HG03097 (cell line): ENCODE measurements at regions not wholly inside any gene's neighbourhood (a gene's known extent, or its start where the extent isn't known, plus 50 kb on each side); places are given as distances from the start of the nearest gene placed in this dataset.

Experiments used
- ATAC-seq: cut with Tn5 transposase; IDR thresholded peaks from one replicate; pipeline ENCODE4 v1.9.1; 2021; ENCODE audit not compliant: unreplicated experiment, low FRiP score

DNA sequence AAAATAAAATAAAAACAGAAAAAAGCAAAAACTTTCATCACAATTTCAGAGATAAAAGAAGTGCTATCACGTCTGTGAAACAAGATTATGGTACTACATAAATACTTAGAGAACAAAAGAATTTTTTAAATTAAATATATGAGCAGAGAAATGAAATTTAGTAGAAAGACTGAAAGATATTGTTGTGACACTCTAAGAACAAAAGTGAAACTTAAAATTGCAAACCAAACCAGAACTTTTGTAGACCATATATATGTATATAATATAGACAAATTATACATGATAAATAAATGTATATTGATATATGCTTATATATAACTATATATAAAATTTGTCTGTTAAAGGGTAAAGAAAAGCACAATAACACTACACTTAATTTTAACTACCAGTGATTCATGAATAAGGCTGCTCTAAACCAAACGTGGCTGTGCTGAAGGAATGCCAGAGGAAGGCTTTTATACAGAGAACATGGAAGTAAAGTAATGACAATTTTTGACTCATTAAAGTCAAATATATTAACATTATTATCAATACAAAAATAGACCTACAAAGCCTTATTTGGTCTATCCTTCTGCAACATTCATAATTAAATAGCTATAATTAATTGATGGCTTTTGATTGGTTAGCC is 1516.7 kb upstream of the PCDH20 start:
- ATAC-seq = no peak

DNA sequence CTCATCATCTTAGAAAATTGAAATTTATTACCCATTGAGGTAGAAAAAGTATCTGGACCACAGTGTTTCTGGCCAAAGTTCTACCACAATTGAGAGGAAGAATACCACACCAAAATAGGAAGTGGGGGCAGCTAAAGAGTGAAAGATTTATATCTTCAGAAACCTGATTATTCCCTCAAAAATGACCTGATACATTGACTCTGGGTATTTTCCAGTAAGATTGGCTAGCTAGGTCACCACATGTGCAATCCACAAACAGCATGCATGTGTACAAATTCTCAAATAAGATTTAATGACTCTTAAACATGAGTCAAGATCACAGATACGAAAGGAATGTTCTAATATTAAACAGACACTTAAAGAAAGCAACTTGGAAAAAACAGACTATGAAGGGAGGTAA is 1516.2 kb upstream of the PCDH20 start:
- ATAC-seq = no peak

DNA sequence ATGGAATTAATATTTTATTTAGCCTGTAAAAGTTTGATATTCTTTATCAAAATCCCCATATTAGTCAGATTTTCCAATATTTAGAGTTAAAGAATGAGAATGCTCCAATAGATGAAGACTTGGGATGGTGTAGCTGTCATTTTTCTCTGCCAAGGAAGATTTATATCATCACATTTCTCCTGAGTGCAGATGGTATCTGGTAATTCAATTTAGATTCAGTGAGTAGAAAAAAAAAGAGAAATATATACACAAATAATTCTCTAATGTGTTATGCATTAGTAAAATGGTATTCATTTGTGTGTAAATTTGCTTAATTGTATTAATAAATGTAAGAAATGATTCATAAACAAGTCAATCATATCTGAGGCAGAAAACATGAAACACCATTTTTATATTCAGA is 1508.7 kb upstream of the PCDH20 start:
- no peak for ATAC-seq

DNA sequence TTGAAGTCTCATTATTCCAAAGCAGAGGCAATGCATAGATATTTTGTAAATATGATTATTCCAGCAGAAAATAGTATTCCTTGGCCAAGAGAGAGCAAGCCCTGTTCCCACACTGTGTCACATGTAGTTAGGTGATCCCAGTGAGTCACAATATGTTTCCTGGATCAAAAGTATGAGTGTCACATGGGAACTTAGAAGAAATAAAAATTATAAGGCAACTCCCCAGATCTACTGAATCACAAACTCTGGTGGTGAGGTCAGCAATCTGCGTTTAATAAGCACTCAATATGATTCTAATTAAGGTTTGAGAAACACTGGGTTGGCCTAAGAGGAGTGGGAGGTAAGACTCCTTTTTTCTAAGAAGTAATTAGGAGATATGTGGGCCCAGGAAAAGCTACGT is 1504.5 kb upstream of the PCDH20 start:
- no peak for ATAC-seq

DNA sequence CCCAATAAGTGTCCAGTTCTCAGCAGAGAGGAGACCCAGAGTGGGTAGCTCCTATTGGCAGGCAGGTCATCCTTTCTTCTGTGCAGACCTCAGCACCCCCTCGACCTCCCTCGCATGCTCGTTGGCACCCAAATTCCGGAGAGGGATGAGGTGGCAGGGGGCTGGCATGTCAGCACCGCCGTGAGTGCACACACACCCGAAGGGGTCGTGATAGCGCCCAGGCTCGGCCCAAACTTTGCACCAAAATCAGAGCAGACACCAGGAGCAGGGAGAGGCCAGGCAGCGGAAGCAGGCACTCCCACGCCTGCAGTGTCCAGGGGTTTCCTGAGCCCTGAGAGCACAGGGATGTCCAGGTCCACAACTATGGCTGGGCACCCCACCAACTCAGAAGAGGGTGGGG is 1503.8 kb upstream of the PCDH20 start:
- no peak for ATAC-seq

DNA sequence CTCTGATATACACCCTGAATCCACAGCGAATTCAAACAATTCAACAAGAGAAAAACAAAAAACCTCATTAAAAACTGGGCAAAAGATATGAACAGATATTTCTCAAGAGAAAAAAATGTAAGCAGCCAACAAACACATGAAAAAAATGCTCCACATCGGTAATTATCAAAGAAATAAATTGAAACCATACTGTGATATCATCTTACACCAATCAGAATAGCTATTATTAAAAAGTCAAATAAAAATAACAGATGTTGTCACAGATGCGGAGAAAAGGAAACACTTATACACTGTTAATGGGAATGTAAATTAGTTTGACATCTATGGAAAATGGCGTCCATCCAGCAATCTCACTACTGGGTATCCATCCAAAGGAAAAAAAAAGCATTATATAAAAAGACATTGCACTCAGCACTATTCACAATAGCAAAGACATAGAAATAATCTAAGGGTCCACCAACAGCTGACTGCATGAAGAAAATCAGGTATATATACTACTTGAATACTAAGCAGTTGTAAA is 1495.0 kb upstream of the PCDH20 start:
- ATAC-seq = no peak

DNA sequence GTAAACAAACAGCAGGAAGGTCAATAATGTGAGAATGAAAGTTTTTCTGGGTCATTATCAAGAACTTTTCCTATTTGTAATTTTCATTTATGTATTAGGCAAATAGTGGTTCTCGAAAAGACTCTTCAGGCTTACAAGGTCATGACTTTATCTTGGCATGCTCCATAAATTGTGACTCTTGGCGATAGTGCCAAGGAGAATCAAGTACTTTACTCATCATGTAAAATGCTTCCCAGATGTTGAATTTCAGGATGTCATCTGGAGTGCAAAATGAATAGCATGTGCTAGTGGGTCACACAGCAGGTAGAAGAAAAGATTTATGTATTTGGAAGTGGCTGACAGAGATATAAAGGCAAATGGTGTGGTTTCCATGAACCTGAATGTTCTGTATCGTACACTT is 1492.7 kb upstream of the PCDH20 start:
- ATAC-seq = no peak

DNA sequence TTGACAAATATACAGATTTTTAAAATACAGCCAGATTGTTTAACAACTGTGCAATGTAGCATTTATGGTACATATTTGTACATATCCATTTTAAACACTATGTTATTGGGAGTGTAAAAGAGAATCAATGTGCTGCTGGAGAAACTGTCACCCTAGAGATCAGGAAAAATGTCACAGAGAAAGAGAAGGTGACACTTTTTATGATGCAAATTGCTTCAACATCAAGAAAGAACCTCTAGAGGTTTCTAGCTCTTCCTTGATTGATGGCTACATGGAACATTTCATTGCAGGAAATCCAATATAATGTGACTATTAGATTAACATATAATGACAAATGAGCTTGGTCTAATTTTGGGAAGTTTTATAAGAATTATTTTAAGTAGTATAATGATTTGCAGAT is 1491.2 kb upstream of the PCDH20 start:
- ATAC-seq = no peak

DNA sequence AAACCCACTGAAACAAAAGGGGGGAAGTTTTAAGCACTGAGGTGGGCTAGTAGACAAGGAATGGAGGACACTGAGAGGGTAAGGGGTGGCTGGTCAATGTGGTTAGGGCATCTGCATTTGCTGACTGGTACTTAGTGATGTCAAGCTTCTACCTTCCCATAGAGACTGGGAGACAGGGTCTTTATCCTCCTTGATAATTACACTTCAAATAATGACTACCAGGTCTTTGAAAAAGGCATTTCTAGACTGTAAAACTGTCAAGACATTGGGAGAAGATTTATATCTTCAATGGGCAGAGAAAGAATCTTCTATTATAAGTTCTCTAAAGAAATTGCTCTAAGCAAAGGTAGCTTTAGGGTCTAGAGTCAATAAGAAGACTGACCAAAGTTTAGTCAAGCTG is 1490.8 kb upstream of the PCDH20 start:
- no peak for ATAC-seq

DNA sequence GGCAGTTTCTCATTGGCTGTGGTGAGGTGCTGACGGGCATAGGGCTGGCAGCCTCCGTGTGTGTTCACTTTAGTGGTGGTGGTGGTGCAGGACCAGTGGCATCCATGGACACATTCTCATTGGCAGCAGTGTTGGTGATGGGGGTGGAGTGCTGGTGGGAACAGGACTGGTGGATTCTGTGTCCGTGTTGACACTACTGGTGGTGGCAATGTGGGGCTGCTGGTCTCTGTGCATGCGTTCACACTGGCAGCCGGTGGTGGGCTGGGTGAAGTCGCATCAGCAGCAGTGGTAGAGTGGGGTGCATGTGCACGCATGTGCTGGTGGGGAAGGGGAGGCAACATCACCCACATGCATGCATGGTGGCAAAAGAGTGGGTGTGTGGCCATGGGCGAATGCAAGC is 1471.4 kb upstream of the PCDH20 start:
- no peak for ATAC-seq

DNA sequence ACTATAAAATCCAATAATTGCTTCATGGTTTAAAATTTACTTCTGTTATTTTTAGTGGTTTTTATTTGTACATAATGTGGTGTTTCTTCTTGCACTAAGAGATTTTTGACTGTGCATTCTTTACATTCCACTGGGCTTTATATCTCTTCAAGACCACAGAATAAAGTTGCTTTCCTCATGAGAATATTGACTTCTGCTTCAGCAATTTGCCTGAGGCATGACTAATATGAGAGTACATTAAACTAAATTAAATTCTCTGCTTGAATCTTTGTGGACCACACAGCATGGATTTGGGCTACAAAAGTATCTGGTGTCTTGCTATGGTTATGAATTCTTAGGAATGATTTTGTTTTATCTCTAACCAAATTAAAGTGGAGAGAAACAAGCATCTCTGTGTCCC is 1463.4 kb upstream of the PCDH20 start:
- no peak for ATAC-seq

DNA sequence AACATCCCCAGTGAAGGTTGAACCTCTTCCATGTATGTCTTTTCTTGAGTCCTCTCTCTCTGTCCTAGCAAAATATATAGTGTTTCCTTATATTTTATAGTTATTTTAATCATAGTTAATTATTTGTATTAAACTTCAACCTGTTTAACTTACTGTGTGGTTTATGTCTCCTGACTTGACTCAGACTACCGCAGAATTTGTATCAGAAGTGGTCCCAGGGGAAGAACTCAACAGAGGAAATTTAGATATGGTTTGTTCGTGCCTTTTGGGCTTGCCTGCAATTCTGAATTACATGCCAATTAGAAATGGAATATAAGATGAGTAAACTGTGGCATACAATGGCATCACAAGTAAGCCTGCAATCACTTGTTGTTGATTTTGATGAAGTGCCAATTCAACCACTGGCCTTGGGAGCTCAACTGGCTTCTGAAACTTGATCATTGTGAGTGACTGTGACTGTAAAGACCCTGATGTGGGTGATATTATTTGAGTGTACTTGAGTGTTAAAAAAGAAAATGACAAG is 1459.5 kb upstream of the PCDH20 start:
- ATAC-seq = no peak

DNA sequence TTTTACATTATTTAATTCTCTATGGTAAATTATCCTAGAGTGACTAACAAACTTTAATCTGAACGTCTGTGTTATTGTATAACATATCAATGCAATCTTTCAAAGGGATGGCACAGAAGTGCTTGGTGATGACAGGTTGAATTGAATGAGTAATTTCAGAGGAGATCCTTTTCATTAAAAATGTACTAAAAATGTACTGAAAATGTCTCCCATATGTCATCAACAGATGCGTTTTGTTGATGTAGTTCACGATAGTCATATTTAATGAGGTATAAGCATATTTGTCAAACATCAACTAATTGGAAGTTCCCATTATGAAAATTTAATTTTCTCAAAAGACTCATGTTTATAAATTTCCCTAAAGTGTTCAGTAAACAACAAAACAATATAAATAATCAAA is 1434.7 kb upstream of the PCDH20 start:
- ATAC-seq = no peak

DNA sequence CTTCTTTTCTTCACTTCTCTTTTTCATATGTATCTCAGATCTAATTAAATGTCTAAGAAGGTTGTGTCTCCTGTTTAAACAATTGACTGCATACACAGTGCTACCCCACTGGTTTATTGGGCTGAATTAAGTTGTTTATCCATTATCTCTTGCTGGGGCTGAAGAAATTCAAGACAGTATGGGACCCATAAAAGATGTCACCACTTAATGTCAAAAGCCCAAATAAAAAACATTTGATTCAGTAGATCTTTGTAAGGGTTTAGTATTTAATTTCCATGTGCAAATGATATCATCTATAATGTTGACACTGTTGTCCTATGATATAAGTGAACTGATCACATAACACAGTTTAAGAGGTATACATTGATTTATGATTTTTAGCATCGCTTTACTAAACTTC is 1431.9 kb upstream of the PCDH20 start:
- ATAC-seq = no peak

DNA sequence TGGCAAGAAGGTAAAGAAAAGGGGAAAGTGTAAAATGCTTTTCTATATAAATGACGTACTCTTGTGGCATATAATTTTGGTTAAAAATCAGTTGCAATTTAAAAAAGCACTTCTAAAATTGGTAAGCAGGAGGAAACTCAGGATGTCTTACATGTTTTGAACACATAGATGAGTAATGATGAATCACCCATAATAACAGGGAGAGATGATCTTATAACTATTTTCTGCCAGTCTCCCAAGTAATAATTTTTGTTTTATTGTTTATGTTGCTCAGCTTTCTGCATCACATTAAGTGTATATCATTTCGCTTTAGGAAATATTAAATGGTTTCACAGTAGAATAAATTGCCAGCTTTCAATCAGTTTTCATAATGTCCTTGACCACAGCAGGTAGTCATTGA is 1430.7 kb upstream of the PCDH20 start:
- no peak for ATAC-seq

DNA sequence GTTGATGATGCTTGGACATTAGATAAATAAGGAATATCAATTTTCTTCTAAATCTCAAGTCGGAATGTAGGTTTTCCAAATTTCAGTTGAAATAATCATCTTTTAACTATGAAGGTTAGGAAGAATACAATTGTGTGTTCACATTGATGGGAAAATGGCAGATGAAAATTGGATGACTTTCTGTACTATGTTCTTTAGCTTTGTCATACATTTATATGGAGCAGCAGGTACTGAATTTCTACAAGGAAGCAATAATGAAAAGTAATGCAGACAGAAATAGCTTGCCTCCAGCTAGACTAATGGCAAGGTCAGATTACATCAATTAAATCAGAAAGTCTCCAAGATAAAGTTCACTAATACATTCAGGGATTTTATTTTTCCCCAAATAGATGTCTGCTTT is 1423.7 kb upstream of the PCDH20 start:
- no peak for ATAC-seq

DNA sequence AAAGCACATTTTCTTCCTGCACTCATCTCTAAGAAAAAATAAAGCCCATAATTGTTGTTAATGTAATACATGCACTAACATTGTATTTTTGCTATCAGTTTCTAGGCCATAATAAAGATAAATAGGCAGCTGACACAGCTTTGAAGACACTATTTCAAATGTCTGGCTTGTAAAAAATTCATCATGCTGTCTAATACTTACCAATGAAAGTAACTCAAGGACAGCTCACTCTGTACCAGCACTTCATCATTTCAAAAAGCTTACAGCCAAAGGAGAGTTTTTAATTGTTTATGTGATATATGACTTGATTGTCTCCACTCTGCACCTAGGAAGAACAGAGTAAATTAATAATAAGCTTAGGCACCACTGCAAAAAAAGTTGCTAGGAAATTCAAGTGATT is 1423.3 kb upstream of the PCDH20 start:
- no peak for ATAC-seq

DNA sequence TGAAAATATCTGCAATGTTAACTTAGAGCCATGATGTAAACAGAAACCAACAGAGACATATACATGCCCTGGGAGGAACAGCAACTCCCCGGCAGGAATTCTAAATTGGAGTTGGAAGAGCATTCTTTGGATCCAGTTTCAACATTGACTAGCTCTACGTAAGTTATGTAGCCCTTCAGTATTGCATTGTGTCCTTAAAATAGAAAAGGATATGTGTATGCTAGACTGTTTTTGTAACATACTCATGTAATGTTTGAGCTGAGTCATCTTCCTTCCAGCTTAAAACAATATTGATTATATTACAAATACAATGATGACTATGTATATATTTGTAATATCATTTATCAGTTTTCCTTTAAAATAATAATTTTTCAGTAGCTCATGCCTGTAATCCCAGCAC is 1422.2 kb upstream of the PCDH20 start:
- ATAC-seq = no peak

DNA sequence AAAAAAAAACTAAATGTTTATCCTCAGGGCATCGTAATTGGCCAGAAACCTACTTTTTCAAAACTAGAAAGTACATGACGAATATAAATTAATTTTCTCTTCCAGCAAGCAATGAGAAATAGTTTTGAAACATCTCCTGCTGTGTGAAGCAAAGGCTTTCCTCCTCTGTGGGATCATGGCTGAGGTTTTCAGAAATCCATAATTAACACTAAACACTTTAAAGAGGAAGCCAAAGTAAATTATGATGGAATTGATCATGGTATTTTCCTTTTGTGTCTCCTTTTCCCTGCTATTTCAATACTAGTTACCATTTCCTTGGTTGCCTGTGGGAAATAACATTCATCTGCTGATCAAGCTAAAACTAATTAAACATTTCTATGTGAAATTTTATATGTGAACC is 1413.8 kb upstream of the PCDH20 start:
- no peak for ATAC-seq

DNA sequence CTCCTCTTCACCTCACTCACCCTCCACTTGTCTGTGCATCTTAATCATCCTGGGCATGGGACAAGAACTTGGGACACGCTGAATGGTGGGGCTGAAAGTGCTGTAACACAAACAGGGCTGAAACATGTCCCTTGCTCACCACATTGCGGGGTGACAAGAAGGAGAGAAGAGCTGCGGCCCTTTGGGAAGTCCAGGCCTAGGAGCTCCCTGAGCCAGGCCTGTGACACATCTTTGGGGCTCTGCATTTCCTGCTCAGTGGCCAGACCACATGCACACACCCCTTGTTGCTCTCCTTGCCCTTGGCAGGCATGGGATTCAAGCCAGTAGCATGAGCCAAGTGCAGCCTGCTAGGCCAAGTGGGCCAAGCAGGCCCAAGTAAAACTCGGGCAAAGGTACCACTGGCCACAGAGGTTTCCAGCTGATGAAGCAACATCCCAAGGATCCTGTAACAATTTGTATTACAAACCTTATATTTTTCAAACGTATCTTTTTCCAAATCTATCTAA is 1384.3 kb upstream of the PCDH20 start:
- ATAC-seq = no peak

DNA sequence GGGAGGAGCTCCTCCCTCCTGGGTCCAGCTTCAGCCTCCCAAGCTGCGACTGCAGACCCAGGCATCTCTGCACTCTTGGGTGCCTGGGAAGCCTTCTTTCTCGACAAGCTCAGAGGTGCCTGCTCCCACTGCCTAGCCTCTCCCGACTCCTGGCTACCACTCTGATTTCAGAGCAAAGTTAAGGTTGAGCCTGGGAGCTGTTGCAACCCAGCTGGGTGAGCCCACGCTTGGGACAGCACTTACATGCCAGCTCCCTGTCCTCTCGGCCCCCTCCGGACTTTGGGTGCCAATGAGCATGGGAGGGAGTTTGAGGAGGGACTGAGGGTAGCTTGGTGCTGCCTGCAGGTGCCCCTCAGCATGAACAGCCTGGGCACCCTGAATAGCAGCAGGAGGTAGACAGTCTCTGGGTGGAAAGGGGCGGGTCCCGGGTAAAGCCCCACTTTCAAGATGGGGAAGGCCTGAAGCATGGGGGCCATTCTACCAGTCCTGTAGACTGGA is 1383.4 kb upstream of the PCDH20 start:
- no peak for ATAC-seq

DNA sequence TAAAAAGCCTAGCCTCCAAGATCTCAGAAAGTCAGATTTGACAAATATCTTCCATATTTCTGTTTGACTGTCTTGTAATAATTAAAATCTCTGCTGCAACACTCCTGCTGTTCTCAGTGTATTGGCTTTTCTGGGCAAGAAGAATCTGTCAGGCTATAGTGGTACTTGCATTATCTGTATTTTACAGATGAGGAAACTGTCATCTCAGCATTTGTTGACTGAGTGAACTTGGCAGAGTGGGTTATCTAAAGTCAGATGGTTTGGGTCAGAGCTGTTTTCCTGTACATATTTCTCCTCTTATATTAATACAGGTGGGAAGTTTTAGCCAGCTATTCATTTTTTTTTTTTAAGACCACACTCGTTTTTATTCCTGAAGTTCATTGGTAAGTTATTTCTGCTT is 1378.2 kb upstream of the PCDH20 start:
- no peak for ATAC-seq
